H9 (cell line): ENCODE measurements at regions not wholly inside any gene's neighbourhood (a gene's known extent, or its start where the extent isn't known, plus 50 kb on each side); places are given as distances from the start of the nearest gene placed in this dataset.

Source experiments
- DNase-seq: peaks from one replicate; pipeline ENCODE4 v3.0.0-alpha.2; 2017
- H2AFZ ChIP-seq: one replicate; pipeline ENCODE4 v1.6.1; 2013; ENCODE audit warnings: mild to moderate bottlenecking, low read length, control low read depth, moderate library complexity
- H2AK5ac ChIP-seq: 2 replicates; pipeline ENCODE4 v1.6.1; 2013; ENCODE audit warnings: low read length, control low read depth, mixed read lengths; ENCODE audit not compliant: insufficient read length
- H2BK120ac ChIP-seq: one replicate; pipeline ENCODE4 v1.6.1; 2013; ENCODE audit warnings: low read depth, mild to moderate bottlenecking, low read length, control low read depth, inconsistent platforms; ENCODE audit not compliant: poor library complexity, severe bottlenecking
- H2BK12ac ChIP-seq: 2 replicates; pipeline ENCODE4 v1.6.1; 2013; ENCODE audit warnings: low read length, control low read depth, mixed read lengths, low read depth; ENCODE audit not compliant: insufficient read length
- H2BK15ac ChIP-seq: 2 replicates; pipeline ENCODE4 v1.6.1; 2013; ENCODE audit warnings: low read depth, low read length, control low read depth
- H2BK20ac ChIP-seq: one replicate; pipeline ENCODE4 v1.6.1; 2013; ENCODE audit warnings: low read depth, mild to moderate bottlenecking, low read length, control low read depth, inconsistent platforms; ENCODE audit not compliant: poor library complexity, severe bottlenecking
- H2BK5ac ChIP-seq: 2 replicates; pipeline ENCODE4 v1.6.1; 2013; ENCODE audit warnings: low read length, control low read depth, mixed read lengths; ENCODE audit not compliant: insufficient read length
- H3K14ac ChIP-seq: 2 replicates; pipeline ENCODE4 v1.6.1; 2013; ENCODE audit warnings: low read length, control low read depth; ENCODE audit not compliant: insufficient read depth
- H3K18ac ChIP-seq: 2 replicates; pipeline ENCODE4 v1.6.1; 2013; ENCODE audit warnings: low read depth, mild to moderate bottlenecking, mixed read lengths, low read length, control low read depth; ENCODE audit not compliant: insufficient read length
- H3K23ac ChIP-seq: 2 replicates; pipeline ENCODE4 v1.6.1; 2013; ENCODE audit warnings: low read length, control low read depth, mixed read lengths, low read depth; ENCODE audit not compliant: insufficient read length
- H3K23me2 ChIP-seq: 2 replicates; pipeline ENCODE4 v1.6.1; 2013; ENCODE audit warnings: low read depth, mild to moderate bottlenecking, mixed read lengths, low read length, control low read depth; ENCODE audit not compliant: insufficient read length, poor library complexity, severe bottlenecking
- H3K27ac ChIP-seq: 2 replicates; pipeline ENCODE4 v1.5.1; 2013; ENCODE audit warnings: low read length, control low read depth, mixed read lengths, low read depth; ENCODE audit not compliant: insufficient read length
- H3K27me3 ChIP-seq: 2 replicates; pipeline ENCODE4 v1.6.1; 2013; ENCODE audit warnings: low read length, control low read depth, inconsistent platforms; ENCODE audit not compliant: insufficient read depth
- H3K4ac ChIP-seq: 2 replicates; pipeline ENCODE4 v1.6.1; 2013; ENCODE audit warnings: low read depth, mild to moderate bottlenecking, control low read depth, inconsistent platforms, low read length, moderate library complexity
- H3K4me1 ChIP-seq: 2 replicates; pipeline ENCODE4 v1.6.1; 2013; ENCODE audit warnings: low read length, control low read depth, inconsistent platforms; ENCODE audit not compliant: insufficient read depth
- H3K4me2 ChIP-seq: 2 replicates; pipeline ENCODE4 v1.6.1; 2013; ENCODE audit warnings: low read length, control low read depth, mixed read lengths; ENCODE audit not compliant: insufficient read length, insufficient read depth
- H3K56ac ChIP-seq: 2 replicates; pipeline ENCODE4 v1.6.1; 2013; ENCODE audit warnings: low read depth, mild to moderate bottlenecking, mixed read lengths, low read length, control low read depth; ENCODE audit not compliant: insufficient read length
- H3K79me1 ChIP-seq: 2 replicates; pipeline ENCODE4 v1.6.1; 2013; ENCODE audit warnings: low read depth, mild to moderate bottlenecking, moderate library complexity, low read length, control low read depth, inconsistent platforms; ENCODE audit not compliant: insufficient read depth, poor library complexity, severe bottlenecking
- H3K79me2 ChIP-seq: 2 replicates; pipeline ENCODE4 v1.6.1; 2013; ENCODE audit warnings: low read length, control low read depth, inconsistent platforms; ENCODE audit not compliant: insufficient read depth
- H3K9ac ChIP-seq: 2 replicates; pipeline ENCODE4 v1.6.1; 2013; ENCODE audit warnings: low read length, control low read depth, mixed read lengths; ENCODE audit not compliant: insufficient read length; ENCODE audit errors: extremely low read depth
- H3K9me3 ChIP-seq: one replicate; pipeline ENCODE4 v1.6.1; 2013; ENCODE audit warnings: low read depth, low read length, inconsistent platforms; ENCODE audit not compliant: control insufficient read depth
- H3T11ph ChIP-seq: one replicate; pipeline ENCODE4 v1.6.1; 2013; ENCODE audit warnings: mild to moderate bottlenecking, low read length, control low read depth, inconsistent platforms
- H4K20me1 ChIP-seq: one replicate; pipeline ENCODE4 v1.6.1; 2013; ENCODE audit not compliant: control insufficient read depth, insufficient read length, insufficient read depth
- H4K5ac ChIP-seq: 2 replicates; pipeline ENCODE4 v1.6.1; 2013; ENCODE audit warnings: low read depth, mild to moderate bottlenecking, mixed read lengths, low read length, control low read depth; ENCODE audit not compliant: insufficient read length
- H4K8ac ChIP-seq: replicated peaks from 2 replicates; pipeline ENCODE4 v1.6.1; 2013; ENCODE audit warnings: low read length, control low read depth, mixed read lengths, low read depth; ENCODE audit not compliant: insufficient read length
- H4K91ac ChIP-seq: 2 replicates; pipeline ENCODE4 v1.6.1; 2013; ENCODE audit warnings: low read depth, mild to moderate bottlenecking, moderate library complexity, mixed read lengths, low read length, control low read depth; ENCODE audit not compliant: insufficient read length
- H3K27ac Mint-ChIP-seq, 3 experiments: 2 replicates in 2 of 3; 3 replicates in 1 of 3; pipeline ENCODE4 v1.8.0; 2020 to 2021; ENCODE audit warnings: mixed read lengths in 3 of 3, mild to moderate bottlenecking in 1 of 3, moderate library complexity in 1 of 3
- H3K27me3 Mint-ChIP-seq: 2 replicates; pipeline ENCODE4 v1.8.0; 2021; ENCODE audit warnings: low read depth, mild to moderate bottlenecking, moderate library complexity, mixed read lengths
- H3K36me3 Mint-ChIP-seq, 3 experiments: 2 replicates in 2 of 3; 3 replicates in 1 of 3; pipeline ENCODE4 v1.8.0; 2020 to 2021; ENCODE audit warnings: low read depth in 3 of 3, mixed read lengths in 3 of 3; ENCODE audit not compliant: insufficient read depth in 1 of 3
- H3K4me1 Mint-ChIP-seq, 2 experiments: 2 replicates each; pipeline ENCODE4 v1.8.0; 2020; ENCODE audit warnings: mixed read lengths in 2 of 2
- H3K4me3 Mint-ChIP-seq, 2 experiments: 2 replicates in 1 of 2; 3 replicates in 1 of 2; pipeline ENCODE4 v1.8.0; 2020 to 2021; ENCODE audit warnings: mild to moderate bottlenecking in 2 of 2, mixed read lengths in 2 of 2, moderate library complexity in 1 of 2
- H3K9me3 Mint-ChIP-seq, 2 experiments: 2 replicates in 1 of 2; 3 replicates in 1 of 2; pipeline ENCODE4 v1.8.0; 2020; ENCODE audit warnings: mild to moderate bottlenecking in 2 of 2, mixed read lengths in 2 of 2, moderate library complexity in 1 of 2
- CTCF ChIP-seq: fragments of 200-600 bp; sonication (generic); conservative IDR thresholded peaks from 3 replicates; pipeline ENCODE4 v1.8.0; 2021; ENCODE audit warnings: antibody characterized with exemption, mild to moderate bottlenecking
- WGBS: extraction: QIAGEN DNeasy Blood & Tissue Kit; methylation state at CpG from one replicate; pipeline ENCODE4 v1.1.7; 2013; ENCODE audit warnings: missing lambda C conversion rate, low lambda C conversion rate, mixed read lengths; ENCODE audit not compliant: insufficient read length; ENCODE audit errors: extremely low coverage; 5-methylcytosine and 5-hydroxymethylcytosine counted together

- TF ChIP-seq CTCF: no peak
- Histone ChIP-seq H2BK15ac (no peak overlapping the region), H3K4ac (no peak overlapping the region), H3K4me2 (no peak overlapping the region), H4K8ac (no peak overlapping the region), H2AK5ac (no peak overlapping the region), H2BK20ac (no peak overlapping the region), H4K91ac (no peak overlapping the region), H2BK120ac (no peak overlapping the region), H3K9ac (no peak overlapping the region), H3K79me1 (no peaks in the 10 kb centered on the region), H3K27me3 (no peaks in the 10 kb centered on the region), H3K23me2 (no peaks in the 10 kb centered on the region), H3K14ac (no peak overlapping the region; the same call in 1 of the 2 replicates), H2AFZ (no peak overlapping the region), H3K18ac (no peak overlapping the region), H3K56ac (no peak overlapping the region), H3K4me1 (no peaks in the 10 kb centered on the region; the same call in 1 of the 2 replicates), H3K79me2 (no peaks in the 10 kb centered on the region), H3K23ac (no peak overlapping the region), H3K27ac (no peak overlapping the region), H2BK12ac (no peak overlapping the region), H3K9me3 (no peaks in the 10 kb centered on the region), H4K5ac (no peak overlapping the region), H2BK5ac (no peak overlapping the region), H3T11ph (no peak overlapping the region), H4K20me1 (no peaks in the 10 kb centered on the region)
- peaks cover 5% of the 10 kb centered on the region for H3K27me3 Mint-ChIP-seq
- H3K9me3 Mint-ChIP-seq: no peaks in the 10 kb centered on the region
- WGBS: no CpG with 5 or more reads among the region's 28 CpGs
- no peak for DNase-seq
- no peaks in the 10 kb centered on the region for H3K36me3 Mint-ChIP-seq
- no peak overlapping the region for H3K4me3 Mint-ChIP-seq
- peaks cover 20 to 41% of the 10 kb centered on the region in 2 experiments for H3K4me1 Mint-ChIP-seq
- H3K27ac Mint-ChIP-seq: peak overlapping the region in 1 of 3 experiments; percentile 83; a peak in 1 of 7 replicates
These were observed 67.8 kb downstream of the SIK1 start for GRCh38 chr21:43358940-43359822.
